ENCODE measurements at regions not wholly inside any gene's neighbourhood (a gene's known extent, or its start where the extent isn't known, plus 50 kb on each side); places are given as distances from the start of the nearest gene placed in this dataset.

DNA sequence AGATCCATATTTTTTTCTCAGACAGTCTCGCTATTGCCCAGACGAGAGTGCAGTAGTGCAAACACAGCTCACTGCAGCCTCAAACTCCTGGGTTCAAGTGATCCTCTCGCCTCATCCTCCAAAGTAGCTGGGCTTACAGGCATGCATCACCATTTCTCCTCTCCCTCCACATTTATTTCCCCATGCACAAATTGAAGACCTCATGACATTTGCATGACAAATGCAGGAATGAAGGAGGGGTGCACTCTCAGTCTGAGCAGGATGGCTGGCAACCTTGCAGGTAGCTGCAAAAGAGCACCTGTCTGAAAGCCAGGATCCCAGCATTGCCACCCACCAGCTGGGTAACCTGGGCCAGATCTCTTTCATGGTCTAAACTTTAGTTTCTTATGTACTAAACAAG is 111.2 kb downstream of the SH3TC2 start:
- no peak for DNase-seq

DNA sequence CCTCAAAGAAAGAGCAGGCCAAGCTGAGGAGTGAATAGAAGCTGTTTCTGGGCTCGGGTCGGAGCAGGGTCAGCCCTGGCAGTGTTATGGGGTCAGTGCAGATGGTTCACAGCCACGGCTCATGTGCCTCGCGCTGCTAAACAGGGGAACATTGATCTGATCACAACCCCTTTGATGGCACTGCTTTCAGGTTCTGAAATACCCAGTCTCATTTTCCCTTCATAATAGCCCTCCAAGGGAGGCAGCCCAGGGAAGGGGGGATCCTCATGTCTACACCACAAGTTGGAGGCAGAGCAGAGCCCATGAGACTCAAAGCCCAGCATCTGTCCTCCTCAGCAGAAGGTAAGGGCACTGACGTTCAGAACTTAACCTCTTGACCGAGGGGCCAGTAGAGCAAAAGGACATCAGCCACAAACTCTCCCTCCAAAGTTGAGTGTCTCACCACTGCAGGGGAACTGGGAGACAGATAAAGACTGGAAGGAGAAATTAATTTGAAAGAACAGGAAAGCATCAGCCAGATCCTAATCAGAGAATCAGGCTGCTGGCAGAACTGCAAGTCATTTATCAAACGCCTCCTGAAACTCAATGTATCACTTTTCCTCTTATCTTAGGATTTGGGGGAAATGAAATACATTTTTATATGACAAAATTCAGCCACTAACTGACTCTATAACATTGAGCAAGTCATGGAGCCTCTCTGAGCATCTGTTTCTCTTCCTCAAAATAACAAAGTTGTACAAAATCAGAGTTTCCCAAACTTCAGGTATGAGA is 110.6 kb downstream of the SH3TC2 start:
- no peak for DNase-seq

DNA sequence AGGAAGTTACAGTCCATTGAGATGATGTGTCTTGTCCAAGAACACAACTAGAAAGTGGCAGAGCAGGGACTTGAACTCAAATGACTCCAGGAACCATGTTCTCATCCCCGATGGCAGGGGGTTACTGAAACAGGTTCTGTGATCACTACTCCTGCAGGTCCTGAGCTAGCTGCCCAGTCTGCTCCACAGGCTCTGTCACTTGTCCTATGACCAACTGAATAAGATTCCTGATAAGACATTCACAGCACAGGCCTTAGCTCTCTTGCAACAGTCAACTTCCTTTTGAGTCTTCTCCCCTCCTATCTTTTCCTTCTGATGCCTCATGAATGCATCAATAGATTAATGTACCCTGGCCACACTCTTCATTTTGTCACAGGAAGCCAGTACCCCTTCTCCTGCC is 109.2 kb downstream of the SH3TC2 start:
- no peak for DNase-seq

Data from amniotic stem cell (primary cell).